Endodermal cell (in vitro differentiated cells): ENCODE measurements at regions not wholly inside any gene's neighbourhood (a gene's known extent, or its start where the extent isn't known, plus 50 kb on each side); places are given as distances from the start of the nearest gene placed in this dataset.
"Not testable (repeated sequence)": the region's sequence is repeated elsewhere in the genome, so short reads cannot be mapped to it uniquely, and the experiment has no call there.

Experiments used
- DNase-seq: peaks from one replicate; pipeline ENCODE4 v3.0.0-alpha.2; 2017
- H3K27ac ChIP-seq: 2 replicates; pipeline ENCODE4 v1.5.1; 2013; ENCODE audit warnings: mild to moderate bottlenecking, low read depth, low read length, moderate library complexity
- H3K27me3 ChIP-seq: 2 replicates; pipeline ENCODE4 v1.6.1; 2013; ENCODE audit warnings: mild to moderate bottlenecking, low read length, moderate library complexity; ENCODE audit not compliant: insufficient read depth, control insufficient read depth, poor library complexity, severe bottlenecking
- H3K36me3 ChIP-seq: 2 replicates; pipeline ENCODE4 v1.7.0; 2013; ENCODE audit warnings: mild to moderate bottlenecking, low read length, moderate library complexity; ENCODE audit not compliant: control insufficient read depth, insufficient read depth
- H3K4me1 ChIP-seq: one replicate; pipeline ENCODE4 v1.7.0; 2013; ENCODE audit warnings: low read length; ENCODE audit not compliant: control insufficient read depth, insufficient read depth
- H3K4me3 ChIP-seq: 2 replicates; pipeline ENCODE4 v1.5.1; 2013; ENCODE audit warnings: mild to moderate bottlenecking, low read length, moderate library complexity
- H3K9ac ChIP-seq: 2 replicates; pipeline ENCODE4 v1.6.1; 2013; ENCODE audit warnings: mild to moderate bottlenecking, low read length, moderate library complexity; ENCODE audit not compliant: poor library complexity, severe bottlenecking; ENCODE audit errors: extremely low read depth
- H3K9me3 ChIP-seq: 2 replicates; pipeline ENCODE4 v1.6.1; 2013; ENCODE audit warnings: mild to moderate bottlenecking, low read length, moderate library complexity; ENCODE audit not compliant: control insufficient read depth
- H3K27ac Mint-ChIP-seq: 2 replicates; pipeline ENCODE4 v1.8.0; 2020; ENCODE audit warnings: mixed read lengths
- H3K27me3 Mint-ChIP-seq: 2 replicates; pipeline ENCODE4 v1.8.0; 2021; ENCODE audit warnings: mild to moderate bottlenecking, mixed read lengths; ENCODE audit not compliant: insufficient read depth
- H3K36me3 Mint-ChIP-seq: 2 replicates; pipeline ENCODE4 v1.8.0; 2020; ENCODE audit warnings: low read depth, mixed read lengths
- H3K4me1 Mint-ChIP-seq: 2 replicates; pipeline ENCODE4 v1.8.0; 2020; ENCODE audit warnings: mixed read lengths
- H3K4me3 Mint-ChIP-seq: 2 replicates; pipeline ENCODE4 v1.8.0; 2020; ENCODE audit warnings: mild to moderate bottlenecking, moderate library complexity, mixed read lengths
- H3K9me3 Mint-ChIP-seq: 2 replicates; pipeline ENCODE4 v1.8.0; 2020; ENCODE audit warnings: mild to moderate bottlenecking, mixed read lengths
- WGBS, 2 experiments: methylation state at CpG; one replicate each; pipeline versions ENCODE4 v1.1.5 to v1.1.7; 2013; ENCODE audit warnings: missing lambda C conversion rate in 2 of 2, mixed read lengths in 1 of 2; ENCODE audit not compliant: insufficient coverage in 1 of 2, insufficient read length in 1 of 2; 5-methylcytosine and 5-hydroxymethylcytosine counted together
- TF ChIP-seq, protein P1 (sequence below): fragments of 200-600 bp; sonication (generic); conservative IDR thresholded peaks from 2 replicates; pipeline ENCODE4 v1.5.0; 2021; ENCODE audit warnings: antibody characterized with exemption, mild to moderate bottlenecking

DNA sequence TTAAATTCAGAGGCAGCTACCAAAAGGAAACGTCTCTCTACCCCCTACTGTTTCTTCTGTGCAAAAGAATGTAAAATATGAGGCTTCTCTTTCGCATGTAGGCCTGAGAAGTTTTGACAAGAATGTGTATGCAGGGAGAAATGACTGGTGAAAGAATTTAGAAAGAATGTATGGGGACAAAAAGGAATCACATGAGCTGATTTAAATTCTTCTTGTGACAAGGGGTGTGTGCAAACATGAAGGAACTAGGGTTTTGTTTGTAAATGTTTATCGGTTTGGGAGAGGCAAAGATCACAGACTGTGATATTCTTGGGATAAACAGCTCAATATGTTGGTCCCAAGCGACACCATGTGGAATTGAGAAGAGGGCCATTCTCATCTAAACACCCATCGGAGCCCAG lies 345.2 kb upstream of the VRK2 start:
- Mint-ChIP-seq H3K27ac (peak overlapping the region; percentile 75), H3K4me3 (no peak overlapping the region), H3K9me3 (no peaks in the 10 kb centered on the region), H3K36me3 (no peaks in the 10 kb centered on the region), H3K4me1 (peaks cover 23% of the 10 kb centered on the region), H3K27me3 (no peaks in the 10 kb centered on the region)
- Histone ChIP-seq H3K27ac (peak overlapping the region; percentile 83), H3K9ac (no peak overlapping the region), H3K4me3 (no peak overlapping the region), H3K9me3 (no peaks in the 10 kb centered on the region), H3K4me1 (no peaks in the 10 kb centered on the region), H3K27me3 (no peaks in the 10 kb centered on the region), H3K36me3 (no peaks in the 10 kb centered on the region)
- TF ChIP-seq, protein P1, sequence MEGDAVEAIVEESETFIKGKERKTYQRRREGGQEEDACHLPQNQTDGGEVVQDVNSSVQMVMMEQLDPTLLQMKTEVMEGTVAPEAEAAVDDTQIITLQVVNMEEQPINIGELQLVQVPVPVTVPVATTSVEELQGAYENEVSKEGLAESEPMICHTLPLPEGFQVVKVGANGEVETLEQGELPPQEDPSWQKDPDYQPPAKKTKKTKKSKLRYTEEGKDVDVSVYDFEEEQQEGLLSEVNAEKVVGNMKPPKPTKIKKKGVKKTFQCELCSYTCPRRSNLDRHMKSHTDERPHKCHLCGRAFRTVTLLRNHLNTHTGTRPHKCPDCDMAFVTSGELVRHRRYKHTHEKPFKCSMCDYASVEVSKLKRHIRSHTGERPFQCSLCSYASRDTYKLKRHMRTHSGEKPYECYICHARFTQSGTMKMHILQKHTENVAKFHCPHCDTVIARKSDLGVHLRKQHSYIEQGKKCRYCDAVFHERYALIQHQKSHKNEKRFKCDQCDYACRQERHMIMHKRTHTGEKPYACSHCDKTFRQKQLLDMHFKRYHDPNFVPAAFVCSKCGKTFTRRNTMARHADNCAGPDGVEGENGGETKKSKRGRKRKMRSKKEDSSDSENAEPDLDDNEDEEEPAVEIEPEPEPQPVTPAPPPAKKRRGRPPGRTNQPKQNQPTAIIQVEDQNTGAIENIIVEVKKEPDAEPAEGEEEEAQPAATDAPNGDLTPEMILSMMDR: peak; percentile 47
- peak; percentile 63 for DNase-seq
- WGBS, 2 experiments: 55 to 67% methylated on average over 4 to 5 of the region's 5 CpGs

DNA sequence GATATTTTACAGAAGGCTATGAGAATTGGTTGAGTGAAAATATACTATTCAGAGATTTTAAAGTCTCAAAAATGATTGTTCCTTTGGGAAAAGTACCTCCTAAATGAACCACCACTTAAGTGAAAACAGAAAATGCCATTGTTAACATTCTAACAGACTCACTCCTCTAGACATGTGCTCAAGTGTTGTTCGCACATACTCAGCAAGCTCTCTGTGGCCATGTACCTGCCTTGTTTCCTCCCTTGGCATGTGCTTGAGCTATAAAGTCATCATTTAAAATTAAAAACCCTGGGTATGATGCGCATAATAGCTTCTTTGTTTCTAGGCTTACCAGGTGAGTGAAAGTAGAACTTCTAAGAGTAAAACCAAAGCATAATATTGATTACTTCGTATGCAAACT lies 343.2 kb upstream of the VRK2 start:
- Mint-ChIP-seq H3K27ac (no peak overlapping the region), H3K36me3 (no peaks in the 10 kb centered on the region), H3K4me3 (no peak overlapping the region), H3K4me1 (peaks cover 18% of the 10 kb centered on the region), H3K27me3 (no peaks in the 10 kb centered on the region), H3K9me3 (no peaks in the 10 kb centered on the region)
- no peak for DNase-seq
- no peaks in the 10 kb centered on the region for H3K27me3 ChIP-seq
- H3K4me3 ChIP-seq: no peak overlapping the region
- H3K4me1 ChIP-seq: no peaks in the 10 kb centered on the region
- H3K27ac ChIP-seq: no peak overlapping the region
- WGBS, 2 experiments: 96 to 100% methylated on average over 1 to 3 of the region's 3 CpGs
- TF ChIP-seq, protein P1: no peak
- no peak overlapping the region for H3K9ac ChIP-seq
- no peaks in the 10 kb centered on the region for H3K9me3 ChIP-seq
- no peaks in the 10 kb centered on the region for H3K36me3 ChIP-seq

DNA sequence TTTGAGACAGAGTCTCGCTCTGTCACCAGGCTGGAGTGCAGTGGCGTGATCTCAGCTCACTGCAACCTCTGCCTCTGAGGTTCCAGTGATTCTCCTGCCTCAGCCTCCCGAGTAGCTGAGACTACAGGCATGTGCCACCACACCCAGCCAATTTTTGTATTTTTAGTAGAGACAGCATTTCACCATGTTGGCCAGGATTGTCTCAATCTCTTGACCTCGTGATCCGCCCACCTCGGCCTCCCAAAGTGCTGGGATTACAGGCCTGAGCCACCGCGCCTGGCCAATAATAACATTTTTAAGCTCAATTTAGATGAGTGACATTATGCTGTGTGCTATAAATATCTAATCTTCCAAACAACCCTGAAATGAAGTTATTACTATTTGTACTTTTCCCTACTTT lies 338.8 kb upstream of the VRK2 start:
- H3K27me3 Mint-ChIP-seq, H3K27ac ChIP-seq, DNase-seq, H3K4me3 ChIP-seq, H3K27me3 ChIP-seq, H3K9me3 Mint-ChIP-seq, H3K27ac Mint-ChIP-seq, H3K36me3 Mint-ChIP-seq, H3K4me1 Mint-ChIP-seq, H3K4me1 ChIP-seq, H3K36me3 ChIP-seq, H3K9ac ChIP-seq, H3K4me3 Mint-ChIP-seq, H3K9me3 ChIP-seq: not testable (repeated sequence)
- WGBS, 2 experiments: 91 to 92% methylated on average over 2 to 8 of the region's 8 CpGs

DNA sequence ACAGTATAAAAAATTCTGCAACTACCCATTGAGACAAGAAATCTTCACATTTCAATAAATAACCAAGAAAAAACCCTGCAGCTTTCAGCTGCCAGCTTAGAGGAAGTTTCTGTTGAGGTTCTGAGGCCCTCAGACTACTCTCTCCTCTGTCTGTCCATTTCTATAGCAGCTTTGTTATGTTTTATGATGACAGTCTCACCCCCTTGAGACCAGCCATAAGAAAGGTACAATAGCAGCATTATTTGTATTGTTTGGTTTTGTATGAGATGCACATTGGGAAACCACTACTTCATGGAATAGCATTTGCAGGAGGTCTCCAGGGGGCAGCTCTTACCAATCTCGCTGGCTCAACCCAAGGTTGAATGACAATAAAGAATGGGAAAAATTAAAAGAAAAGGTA lies 334.6 kb upstream of the VRK2 start:
- H3K4me1 ChIP-seq: no peaks in the 10 kb centered on the region
- peaks cover 1% of the 10 kb centered on the region for H3K4me1 Mint-ChIP-seq
- no peaks in the 10 kb centered on the region for H3K9me3 ChIP-seq
- TF ChIP-seq, protein P1: no peak
- H3K27ac Mint-ChIP-seq: no peak overlapping the region
- H3K27me3 ChIP-seq: no peaks in the 10 kb centered on the region
- H3K36me3 Mint-ChIP-seq: no peaks in the 10 kb centered on the region
- peak overlapping the region; percentile 25 for H3K27ac ChIP-seq
- no peaks in the 10 kb centered on the region for H3K9me3 Mint-ChIP-seq
- DNase-seq: no peak
- no peak overlapping the region for H3K4me3 ChIP-seq
- no peak overlapping the region for H3K9ac ChIP-seq
- H3K27me3 Mint-ChIP-seq: no peaks in the 10 kb centered on the region
- H3K4me3 Mint-ChIP-seq: no peak overlapping the region
- 79 to 100% methylated on average over 1 of the region's 1 CpG for whole genome bisulfite sequencing, 2 experiments
- no peaks in the 10 kb centered on the region for H3K36me3 ChIP-seq
